ENCODE measurements at regions not wholly inside any gene's neighbourhood (a gene's known extent, or its start where the extent isn't known, plus 50 kb on each side); places are given as distances from the start of the nearest gene placed in this dataset.
"Not testable (repeated sequence)": the region's sequence is repeated elsewhere in the genome, so short reads cannot be mapped to it uniquely, and the experiment has no call there.

DNA sequence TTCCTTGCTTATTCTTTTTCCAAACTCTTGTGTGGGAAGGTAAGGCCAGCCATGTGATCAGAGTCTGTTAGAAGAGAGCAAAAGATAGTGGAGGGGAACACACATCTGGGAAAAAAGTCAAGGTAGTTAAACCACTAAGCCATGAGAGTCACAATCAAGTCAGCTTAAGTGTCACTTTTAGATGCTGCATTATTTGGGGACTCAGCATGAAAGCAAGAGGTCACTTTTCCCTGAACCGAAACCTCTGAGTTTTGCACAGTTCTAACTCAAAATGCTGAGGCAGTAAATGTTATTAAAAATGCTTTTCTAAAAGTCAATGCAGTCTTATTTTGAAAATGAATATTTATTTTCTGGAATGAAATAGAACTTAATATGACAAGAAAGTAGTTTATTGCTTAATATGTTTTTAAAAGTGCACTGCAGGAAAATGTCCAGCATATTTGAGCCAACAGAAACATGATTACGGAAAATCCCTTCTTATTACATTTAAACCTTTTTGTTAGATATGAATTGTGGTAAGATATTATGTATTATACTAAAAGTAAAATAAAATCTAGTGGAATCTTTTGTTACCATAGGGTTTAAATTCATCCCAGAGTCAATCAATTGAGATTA lies 69.3 kb downstream of the RBM11 start:
- ChIA-PET CTCF (no interaction called here), POLR2A (ENCODE audit: unreplicated experiment) (no interaction called here)
- Histone ChIP-seq H3K4me2 (no peak overlapping the region), H3K27ac (no peak overlapping the region), H3K27me3 (ENCODE audit: insufficient read depth, low read depth) (no peaks in the 10 kb centered on the region), H3K9me3 (ENCODE audit: insufficient read depth, low read depth) (no peaks in the 10 kb centered on the region), H3K4me1 (replicated peaks; ENCODE audit: insufficient read depth) (no peaks in the 10 kb centered on the region), H4K20me1 (ENCODE audit: insufficient read depth) (no peaks in the 10 kb centered on the region), H3K79me2 (ENCODE audit: low read depth) (no peaks in the 10 kb centered on the region), H3K36me3 (ENCODE audit: low read depth) (no peaks in the 10 kb centered on the region), H3K9me2 (ENCODE audit: insufficient read depth) (no peaks in the 10 kb centered on the region), H3K4me3 (no peak overlapping the region), H2AFZ (no peak overlapping the region), H3F3A (ENCODE audit: insufficient read depth, low read depth) (no peaks in the 10 kb centered on the region)
- intact Hi-C loops (cut with micrococcal nuclease; ENCODE audit: unreplicated experiment): no loop called here
- DNase-seq: no peak
- no TSS peak for BruUV-seq (replicated peaks)
- TF ChIP-seq, protein P1, sequence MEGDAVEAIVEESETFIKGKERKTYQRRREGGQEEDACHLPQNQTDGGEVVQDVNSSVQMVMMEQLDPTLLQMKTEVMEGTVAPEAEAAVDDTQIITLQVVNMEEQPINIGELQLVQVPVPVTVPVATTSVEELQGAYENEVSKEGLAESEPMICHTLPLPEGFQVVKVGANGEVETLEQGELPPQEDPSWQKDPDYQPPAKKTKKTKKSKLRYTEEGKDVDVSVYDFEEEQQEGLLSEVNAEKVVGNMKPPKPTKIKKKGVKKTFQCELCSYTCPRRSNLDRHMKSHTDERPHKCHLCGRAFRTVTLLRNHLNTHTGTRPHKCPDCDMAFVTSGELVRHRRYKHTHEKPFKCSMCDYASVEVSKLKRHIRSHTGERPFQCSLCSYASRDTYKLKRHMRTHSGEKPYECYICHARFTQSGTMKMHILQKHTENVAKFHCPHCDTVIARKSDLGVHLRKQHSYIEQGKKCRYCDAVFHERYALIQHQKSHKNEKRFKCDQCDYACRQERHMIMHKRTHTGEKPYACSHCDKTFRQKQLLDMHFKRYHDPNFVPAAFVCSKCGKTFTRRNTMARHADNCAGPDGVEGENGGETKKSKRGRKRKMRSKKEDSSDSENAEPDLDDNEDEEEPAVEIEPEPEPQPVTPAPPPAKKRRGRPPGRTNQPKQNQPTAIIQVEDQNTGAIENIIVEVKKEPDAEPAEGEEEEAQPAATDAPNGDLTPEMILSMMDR (conservative IDR thresholded peaks at IDR 0.05): no peak
- no peak for TF ChIP-seq EZH2 (IDR thresholded peaks at IDR 0.05; ENCODE audit: low read depth)

DNA sequence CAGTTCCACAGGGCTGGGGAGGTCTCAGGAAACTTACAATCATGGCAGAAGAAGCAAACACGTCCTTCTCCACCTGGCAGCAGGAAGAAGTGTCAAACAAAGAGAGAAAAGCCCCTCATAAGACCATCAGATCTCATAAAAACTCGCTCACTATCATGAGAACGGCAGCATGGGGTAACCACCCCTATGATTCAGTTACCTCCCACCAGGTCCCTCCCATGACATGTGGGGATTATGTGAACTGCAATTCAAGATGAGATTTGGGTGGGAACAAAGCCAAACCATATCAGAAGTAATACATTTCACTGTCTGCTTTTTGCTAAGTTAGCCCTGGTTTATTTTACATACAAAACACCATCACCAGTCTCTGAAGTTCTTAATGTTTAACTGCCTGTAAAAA lies 68.5 kb downstream of the RBM11 start:
- POLR2A ChIA-PET (ENCODE audit: unreplicated experiment): no interaction called here
- Histone ChIP-seq H4K20me1 (ENCODE audit: insufficient read depth) (no peaks in the 10 kb centered on the region), H3K4me1 (replicated peaks; ENCODE audit: insufficient read depth) (no peaks in the 10 kb centered on the region), H2AFZ (no peak overlapping the region), H3F3A (ENCODE audit: insufficient read depth, low read depth) (no peaks in the 10 kb centered on the region), H3K79me2 (ENCODE audit: low read depth) (no peaks in the 10 kb centered on the region), H3K4me3 (no peak overlapping the region), H3K9me3 (ENCODE audit: insufficient read depth, low read depth) (no peaks in the 10 kb centered on the region), H3K9me2 (ENCODE audit: insufficient read depth) (no peaks in the 10 kb centered on the region), H3K27me3 (ENCODE audit: insufficient read depth, low read depth) (no peaks in the 10 kb centered on the region), H3K27ac (no peak overlapping the region), H3K36me3 (ENCODE audit: low read depth) (no peaks in the 10 kb centered on the region), H3K4me2 (no peak overlapping the region)
- CTCF ChIA-PET: no interaction called here
- intact Hi-C loops (cut with micrococcal nuclease; ENCODE audit: unreplicated experiment): no loop called here
- no TSS peak for BruUV-seq (replicated peaks)
- no peak for DNase-seq
- TF ChIP-seq, protein P1 (conservative IDR thresholded peaks at IDR 0.05): no peak
- TF ChIP-seq EZH2 (IDR thresholded peaks at IDR 0.05; ENCODE audit: low read depth): no peak

DNA sequence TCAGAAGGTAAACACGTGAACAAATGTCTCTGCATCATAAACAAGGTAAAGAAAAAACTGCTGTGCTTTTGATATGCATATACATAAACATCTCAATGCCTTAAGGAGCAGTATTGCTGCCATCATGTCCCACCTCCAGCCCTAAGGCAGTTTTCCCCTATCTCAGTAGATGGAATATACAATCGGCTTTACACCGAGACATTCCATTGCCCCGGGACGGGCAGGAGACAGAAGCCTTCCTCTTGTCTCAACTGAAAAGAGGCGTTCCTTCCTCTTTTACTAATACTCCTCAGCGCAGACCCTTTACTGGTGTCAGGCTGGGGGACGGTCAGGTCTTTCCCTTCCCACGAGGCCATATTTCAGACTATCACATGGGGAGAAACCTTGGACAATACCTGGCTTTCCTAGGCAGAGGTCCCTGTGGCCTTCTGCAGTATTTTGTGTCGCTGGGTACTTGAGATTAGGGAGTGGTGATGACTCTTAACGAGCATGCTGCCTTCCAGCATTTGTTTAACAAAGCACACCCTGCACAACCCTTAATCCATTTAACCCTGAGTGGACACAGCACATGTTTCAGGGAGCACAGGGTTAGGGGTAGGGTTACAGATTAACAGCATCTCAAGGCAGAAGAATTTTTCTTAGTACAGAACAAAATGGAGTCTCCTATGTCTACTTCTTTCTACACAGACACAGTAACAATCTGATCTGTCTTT lies 65.4 kb downstream of the RBM11 start:
- H3K36me3 ChIP-seq (ENCODE audit: low read depth); POLR2A ChIA-PET (ENCODE audit: unreplicated experiment); H3K79me2 ChIP-seq (ENCODE audit: low read depth); CTCF ChIA-PET; H2AFZ ChIP-seq; H4K20me1 ChIP-seq (ENCODE audit: insufficient read depth); H3K9me3 ChIP-seq (ENCODE audit: insufficient read depth, low read depth); DNase-seq; BruUV-seq (replicated peaks); H3K4me1 ChIP-seq (replicated peaks; ENCODE audit: insufficient read depth); H3K9me2 ChIP-seq (ENCODE audit: insufficient read depth); H3K4me2 ChIP-seq; H3K4me3 ChIP-seq; H3K27me3 ChIP-seq (ENCODE audit: insufficient read depth, low read depth); H3K27ac ChIP-seq; H3F3A ChIP-seq (ENCODE audit: insufficient read depth, low read depth); intact Hi-C loops (cut with micrococcal nuclease; ENCODE audit: unreplicated experiment): not testable (repeated sequence)
